Adrenal gland (tissue), 9 donors: ENCODE measurements at regions not wholly inside any gene's neighbourhood (a gene's known extent, or its start where the extent isn't known, plus 50 kb on each side); places are given as distances from the start of the nearest gene placed in this dataset.

Source experiments
- DNase-seq, 7 donors: peaks; one replicate each; pipeline ENCODE4 v3.0.0-alpha.2; 2019 to 2020
- H3K27ac ChIP-seq, 5 donors: fragments of 200-600 bp; sonication (generic) in 4 of 5; 1 replicate in 3 of 5; 2 replicates in 2 of 5; pipeline versions ENCODE4 v1.5.1 to v1.8.0; 2016 to 2020; ENCODE audit warnings: mild to moderate bottlenecking in 1 of 5
- H3K27me3 ChIP-seq: fragments of 200-600 bp; 2 replicates; pipeline ENCODE4 v1.8.0; 2021
- H3K36me3 ChIP-seq, 2 donors: fragments of 200-600 bp; replicated peaks in 1 of 2; 1 replicate in 1 of 2; 2 replicates in 1 of 2; pipeline versions ENCODE4 v1.5.1 to v1.8.0; 2018 to 2022
- H3K4me1 ChIP-seq, 2 donors: fragments of 200-600 bp; replicated peaks in 1 of 2; 1 replicate in 1 of 2; 2 replicates in 1 of 2; pipeline versions ENCODE4 v1.5.1 to v1.8.0; 2018 to 2021
- H3K4me3 ChIP-seq, 4 donors: fragments of 200-600 bp; sonication (generic) in 3 of 4; one replicate each; pipeline ENCODE4 v1.5.1; 2016 to 2018
- H3K9me3 ChIP-seq, 3 donors: fragments of 200-600 bp; sonication (generic) in 1 of 3; replicated peaks in 1 of 3; 1 replicate in 2 of 3; 2 replicates in 1 of 3; pipeline versions ENCODE4 v1.5.1 to v1.8.0; 2016 to 2021
- CTCF ChIP-seq, 6 experiments: fragments of 450-650 bp in 4 of 6; fragments of 200-600 bp in 2 of 6; sonication (generic) in 1 of 6; IDR thresholded peaks; 1 replicate in 5 of 6; 2 replicates in 1 of 6; pipeline versions ENCODE4 v1.5.1 to v1.8.0; 2016 to 2021; ENCODE audit warnings: antibody characterized with exemption in 6 of 6, mild to moderate bottlenecking in 2 of 6, moderate library complexity in 1 of 6
- POLR2A ChIP-seq, 2 donors: fragments of 450-650 bp; IDR thresholded peaks; one replicate each; pipeline ENCODE4 v1.6.1; 2017; ENCODE audit warnings: antibody characterized with exemption in 2 of 2, mild to moderate bottlenecking in 2 of 2, moderate library complexity in 1 of 2
- WGBS, 4 donors: extraction: QIAGEN DNeasy Blood & Tissue Kit in 2 of 4; methylation state at CpG; one replicate each; pipeline versions ENCODE4 v1.1.5 to v1.1.7; 2013 to 2017; 5-methylcytosine and 5-hydroxymethylcytosine counted together
- intact Hi-C, 2 donors: fragments of 100-400 bp; cut with DNase I; formaldehyde crosslinking; loops; one replicate each; pipeline versions ENCODE4 v1.14.1 to v1.15.0; 2022 to 2023
- donor health status: healthy with polysubstance abuse.
- donor health status: Bipolar disorder and iron deficiency.
- donor health status: DM: yes; HTN: yes; CAD: no.
- donor health status: DM: no; HTN: no; CAD: no.
- donor health status: DM: no; HTN: no; CAD: no.

DNA sequence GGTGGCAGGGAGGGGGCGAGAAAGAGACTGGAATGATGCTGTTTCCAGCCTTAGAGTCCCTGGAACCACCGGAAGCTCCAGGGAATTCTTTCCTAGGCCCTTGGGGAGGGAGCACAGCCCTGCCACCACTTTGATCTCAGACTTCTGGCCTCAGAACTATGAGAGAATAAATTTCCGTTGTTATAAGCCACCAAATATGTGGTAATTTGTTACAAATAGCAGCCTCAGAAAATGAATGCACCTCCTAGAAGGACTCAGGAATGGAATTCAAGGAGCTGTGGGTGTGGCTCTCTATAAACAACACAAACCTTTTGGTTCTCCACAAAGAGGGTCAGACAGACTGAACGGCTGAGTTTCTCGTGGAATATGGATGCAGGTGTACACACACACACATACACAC is 144.5 kb downstream of the ACKR3 start:
- DNase-seq: no peak
- Histone ChIP-seq H3K4me3 (no peak overlapping the region), H3K4me1 (peaks cover 0 to 17% of the 10 kb centered on the region in 2 donors), H3K27ac (no peak overlapping the region), H3K27me3 (no peaks in the 10 kb centered on the region), H3K9me3 (no peaks in the 10 kb centered on the region), H3K36me3 (no peaks in the 10 kb centered on the region)
- WGBS, 4 donors: 63 to 81% (median 74%) methylated on average over 5 of the region's 5 CpGs
- TF ChIP-seq POLR2A (IDR thresholded peaks at IDR 0.05) (no peak), CTCF (IDR thresholded peaks at IDR 0.05) (no peak)
- intact Hi-C loops: no loop called here

- no peak overlapping the region for H3K4me3 ChIP-seq
- H3K27me3 ChIP-seq: no peaks in the 10 kb centered on the region
- H3K9me3 ChIP-seq: no peaks in the 10 kb centered on the region
- H3K36me3 ChIP-seq: no peaks in the 10 kb centered on the region
- intact Hi-C loops: no loop called here
- TF ChIP-seq CTCF (IDR thresholded peaks at IDR 0.05): no peak
- TF ChIP-seq POLR2A (IDR thresholded peaks at IDR 0.05): no peak
- peak in 4 of 7 donors; percentile 29 to 59 (median 38) for DNase-seq
- H3K27ac ChIP-seq: no peak overlapping the region
- peaks cover 0 to 17% of the 10 kb centered on the region in 2 donors for H3K4me1 ChIP-seq
- WGBS, 4 donors: 49 to 60% (median 52%) methylated on average over 10 of the region's 10 CpGs
Observed at GRCh38 chr2:236715077-236715476, 145.5 kb downstream of the ACKR3 start.

DNA sequence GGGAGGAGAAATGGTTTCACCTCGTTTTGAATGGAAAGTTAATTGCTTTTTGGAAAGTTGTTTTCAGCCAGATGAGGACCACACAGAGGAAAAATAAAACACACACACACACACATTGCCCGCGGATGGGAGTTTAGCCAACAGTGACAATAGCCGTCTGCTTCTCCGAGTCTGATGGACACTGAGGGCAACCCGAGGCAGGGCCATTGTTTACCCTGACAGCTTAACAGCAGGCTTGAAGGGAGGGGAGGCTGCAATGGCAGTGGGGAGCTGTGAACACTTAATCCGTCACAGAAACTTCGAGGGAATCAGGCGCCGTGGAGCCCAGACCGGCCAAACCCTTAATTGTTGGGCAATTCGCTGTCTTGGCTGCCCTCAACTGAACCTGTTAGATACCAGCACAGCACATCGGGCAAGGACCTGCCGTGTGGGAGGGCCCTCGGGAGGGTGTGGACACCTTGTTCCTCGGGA is 145.9 kb downstream of the ACKR3 start:
- Histone ChIP-seq H3K9me3 (no peaks in the 10 kb centered on the region), H3K36me3 (no peaks in the 10 kb centered on the region), H3K4me1 (peaks cover 0 to 17% of the 10 kb centered on the region in 2 donors), H3K4me3 (no peak overlapping the region), H3K27me3 (no peaks in the 10 kb centered on the region), H3K27ac (no peak overlapping the region)
- no peak for TF ChIP-seq CTCF (IDR thresholded peaks at IDR 0.05)
- TF ChIP-seq POLR2A (IDR thresholded peaks at IDR 0.05): no peak
- intact Hi-C loops: no loop called here
- WGBS, 4 donors: 19 to 35% (median 33%) methylated on average over 9 to 16 of the region's 16 CpGs
- peak in 1 of 7 donors; percentile 23 for DNase-seq

- Histone ChIP-seq H3K27me3 (no peaks in the 10 kb centered on the region), H3K27ac (no peak overlapping the region), H3K9me3 (no peaks in the 10 kb centered on the region), H3K4me3 (no peak overlapping the region), H3K4me1 (peaks cover 0 to 17% of the 10 kb centered on the region in 2 donors), H3K36me3 (no peaks in the 10 kb centered on the region)
- 87 to 93% (median 90%) methylated on average over 3 of the region's 3 CpGs for WGBS, 4 donors
- intact Hi-C loops: no loop called here
- TF ChIP-seq POLR2A (IDR thresholded peaks at IDR 0.05) (no peak), CTCF (IDR thresholded peaks at IDR 0.05) (no peak)
- no peak for DNase-seq
Observed at GRCh38 chr2:236717120-236717519, 147.5 kb downstream of the ACKR3 start.
